ENCODE measurements at regions not wholly inside any gene's neighbourhood (a gene's known extent, or its start where the extent isn't known, plus 50 kb on each side); places are given as distances from the start of the nearest gene placed in this dataset.

DNA sequence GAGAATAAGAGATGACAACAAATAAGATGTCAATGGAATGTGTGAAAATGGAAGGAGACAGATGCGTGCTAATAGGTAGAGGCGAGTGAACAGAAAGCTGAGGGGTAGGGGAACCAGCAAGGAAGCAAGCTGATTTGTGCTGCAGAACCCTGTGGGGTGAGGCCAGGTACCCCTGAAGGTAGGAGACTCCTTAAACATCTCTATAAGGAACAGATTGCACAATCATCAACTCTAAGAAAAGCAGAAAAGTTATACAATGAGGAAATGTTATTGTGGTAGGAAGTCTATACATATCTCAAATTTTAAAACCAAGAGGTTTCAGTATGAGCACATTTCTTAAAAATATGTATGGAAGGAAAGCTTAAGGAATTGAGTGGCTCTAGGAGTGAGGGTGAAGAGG lies 315.0 kb upstream of the TPM1 start:
- no peak overlapping the region for H3K27ac ChIP-seq
- H3K9me3 ChIP-seq: peaks cover 13% of the 10 kb centered on the region; the same call in 1 of the 2 replicates
- TF ChIP-seq Cebpa-rat (IDR thresholded peaks at IDR 0.05): peak; percentile 38; the same call in 1 of the 2 replicates
- no peak overlapping the region for H3K4me2 ChIP-seq
- no peak overlapping the region for H3K4me3 ChIP-seq
- no peaks in the 10 kb centered on the region for H3K27me3 ChIP-seq
- no peaks in the 10 kb centered on the region for H3K36me3 ChIP-seq
- no peaks in the 10 kb centered on the region for H4K20me1 ChIP-seq
- no peak overlapping the region for H3K9ac ChIP-seq
- peaks cover 6% of the 10 kb centered on the region; the same call in 1 of the 2 replicates for H3K4me1 ChIP-seq

DNA sequence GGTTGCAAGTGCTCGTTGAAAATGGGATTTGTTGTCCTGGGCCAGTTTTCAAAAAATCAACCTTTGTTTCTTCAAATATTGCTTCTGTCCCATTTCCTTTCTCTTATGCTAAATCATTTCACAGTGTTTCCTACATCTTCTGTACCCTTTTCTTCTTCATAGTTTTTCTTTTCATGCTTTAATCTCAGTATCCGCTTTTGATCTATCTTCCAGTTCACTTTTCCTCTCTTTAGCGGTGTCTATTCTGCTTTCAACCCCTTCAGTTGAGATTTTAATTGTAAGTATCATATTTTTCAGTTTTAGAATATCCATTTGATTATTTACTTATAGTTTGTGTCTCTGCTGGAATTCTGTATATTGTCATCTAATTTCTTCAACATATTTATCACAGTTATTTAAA lies 311.7 kb upstream of the TPM1 start:
- Histone ChIP-seq H3K27me3 (no peaks in the 10 kb centered on the region), H3K9ac (no peak overlapping the region), H3K4me2 (no peak overlapping the region), H4K20me1 (no peaks in the 10 kb centered on the region), H3K36me3 (no peaks in the 10 kb centered on the region), H3K27ac (no peak overlapping the region), H3K4me3 (no peak overlapping the region), H3K4me1 (peaks cover 6% of the 10 kb centered on the region; the same call in 1 of the 2 replicates), H3K9me3 (peaks cover 13% of the 10 kb centered on the region; the same call in 1 of the 2 replicates)
- no peak for TF ChIP-seq Cebpa-rat (IDR thresholded peaks at IDR 0.05)

DNA sequence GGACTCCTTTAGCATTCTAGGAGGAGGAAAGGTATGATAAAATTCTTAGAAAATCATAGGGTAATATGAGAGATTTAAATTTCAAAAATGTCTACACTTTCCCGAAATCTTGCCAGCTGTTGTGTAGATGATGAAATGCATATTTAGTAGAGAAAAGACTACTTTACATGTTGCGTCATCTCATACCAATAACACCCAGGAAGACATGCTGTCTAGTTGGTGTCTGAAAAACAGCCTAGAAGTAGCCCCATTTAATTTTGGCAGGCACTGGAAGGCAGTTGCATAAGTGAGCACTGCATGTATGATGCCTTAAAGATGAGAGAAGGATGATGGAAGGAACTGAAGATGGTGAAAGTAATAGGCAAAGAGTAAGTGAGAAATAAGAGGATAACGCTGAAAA lies 310.5 kb upstream of the TPM1 start:
- Histone ChIP-seq H3K27ac (no peak overlapping the region), H3K4me1 (no peaks in the 10 kb centered on the region; the same call in 1 of the 2 replicates), H3K9me3 (peaks cover 13% of the 10 kb centered on the region; the same call in 1 of the 2 replicates), H3K9ac (no peak overlapping the region), H3K36me3 (no peaks in the 10 kb centered on the region), H4K20me1 (no peaks in the 10 kb centered on the region), H3K4me3 (no peak overlapping the region), H3K4me2 (no peak overlapping the region), H3K27me3 (no peaks in the 10 kb centered on the region)
- TF ChIP-seq Cebpa-rat (IDR thresholded peaks at IDR 0.05): no peak

DNA sequence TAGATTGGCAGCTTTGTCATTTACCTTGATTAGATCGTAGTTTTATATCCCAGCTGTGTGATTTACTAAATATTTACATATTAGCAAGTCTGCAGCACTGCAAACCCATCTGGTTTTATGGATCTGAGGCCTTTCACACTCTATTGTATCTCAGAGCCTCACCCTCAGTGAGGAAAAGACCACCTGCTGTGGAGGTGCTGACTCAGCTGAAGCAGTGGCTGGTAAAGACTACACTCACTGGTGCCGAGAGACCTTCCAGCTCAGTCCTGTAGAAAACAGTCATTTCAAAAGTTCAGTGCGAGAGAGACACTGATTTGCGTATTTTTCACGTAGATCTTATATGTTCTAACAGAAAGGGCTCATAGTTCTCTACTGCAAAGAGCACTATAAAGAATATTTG lies 307.8 kb upstream of the TPM1 start:
- TF ChIP-seq Cebpa-rat (IDR thresholded peaks at IDR 0.05): no peak
- no peak overlapping the region for H3K9ac ChIP-seq
- no peaks in the 10 kb centered on the region for H3K27me3 ChIP-seq
- peaks cover 13% of the 10 kb centered on the region; the same call in 1 of the 2 replicates for H3K9me3 ChIP-seq
- H3K4me2 ChIP-seq: no peak overlapping the region
- no peaks in the 10 kb centered on the region for H3K36me3 ChIP-seq
- H3K4me1 ChIP-seq: no peaks in the 10 kb centered on the region
- no peak overlapping the region for H3K4me3 ChIP-seq
- no peaks in the 10 kb centered on the region for H4K20me1 ChIP-seq
- no peak overlapping the region for H3K27ac ChIP-seq

DNA sequence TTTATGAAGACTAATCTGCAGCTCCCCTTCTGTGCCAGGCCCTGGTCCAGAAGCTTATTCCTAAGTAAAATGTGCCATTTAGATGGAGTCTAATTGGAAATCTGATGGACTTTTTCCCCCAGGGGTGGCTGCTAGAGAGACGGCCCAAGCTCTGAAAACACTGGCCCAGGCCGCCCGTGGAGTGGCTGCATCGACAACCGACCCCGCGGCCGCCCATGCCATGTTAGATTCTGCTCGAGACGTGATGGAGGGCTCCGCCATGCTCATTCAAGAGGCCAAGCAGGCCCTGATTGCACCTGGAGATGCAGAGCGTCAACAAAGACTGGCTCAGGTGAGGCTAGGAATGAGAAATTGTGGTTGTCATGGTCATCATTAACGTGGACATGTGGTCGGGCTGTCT lies 305.8 kb upstream of the TPM1 start:
- H3K9ac ChIP-seq: no peak overlapping the region
- H3K27me3 ChIP-seq: no peaks in the 10 kb centered on the region
- no peaks in the 10 kb centered on the region for H3K36me3 ChIP-seq
- H3K4me1 ChIP-seq: no peaks in the 10 kb centered on the region
- H3K9me3 ChIP-seq: no peaks in the 10 kb centered on the region
- H3K4me2 ChIP-seq: no peak overlapping the region
- TF ChIP-seq Cebpa-rat (IDR thresholded peaks at IDR 0.05): no peak
- H3K4me3 ChIP-seq: no peak overlapping the region
- H3K27ac ChIP-seq: no peak overlapping the region
- no peaks in the 10 kb centered on the region for H4K20me1 ChIP-seq

DNA sequence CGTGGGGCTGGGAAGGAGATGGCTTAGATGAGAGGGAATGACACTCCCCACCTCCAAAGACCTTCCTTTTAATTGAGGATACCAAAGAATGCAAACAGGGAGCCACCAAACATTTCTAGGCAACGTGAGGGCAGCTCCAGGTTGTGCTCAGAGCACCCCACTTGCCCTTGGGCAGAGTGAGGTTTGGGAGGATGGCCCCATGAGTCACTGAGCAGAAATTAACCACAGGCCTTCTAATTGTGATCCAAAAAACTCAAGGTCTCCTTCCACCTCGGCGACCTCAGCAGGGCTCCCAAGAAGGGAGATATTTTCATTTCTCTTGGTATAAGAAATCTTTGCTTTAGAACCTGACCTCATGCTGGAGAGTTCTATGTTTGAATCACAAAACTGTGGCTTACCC lies 305.0 kb upstream of the TPM1 start:
- Histone ChIP-seq H4K20me1 (no peaks in the 10 kb centered on the region), H3K4me2 (no peak overlapping the region), H3K9me3 (no peaks in the 10 kb centered on the region), H3K9ac (no peak overlapping the region), H3K36me3 (no peaks in the 10 kb centered on the region), H3K4me3 (no peak overlapping the region), H3K4me1 (no peaks in the 10 kb centered on the region), H3K27me3 (no peaks in the 10 kb centered on the region), H3K27ac (no peak overlapping the region)
- TF ChIP-seq Cebpa-rat (IDR thresholded peaks at IDR 0.05): no peak

DNA sequence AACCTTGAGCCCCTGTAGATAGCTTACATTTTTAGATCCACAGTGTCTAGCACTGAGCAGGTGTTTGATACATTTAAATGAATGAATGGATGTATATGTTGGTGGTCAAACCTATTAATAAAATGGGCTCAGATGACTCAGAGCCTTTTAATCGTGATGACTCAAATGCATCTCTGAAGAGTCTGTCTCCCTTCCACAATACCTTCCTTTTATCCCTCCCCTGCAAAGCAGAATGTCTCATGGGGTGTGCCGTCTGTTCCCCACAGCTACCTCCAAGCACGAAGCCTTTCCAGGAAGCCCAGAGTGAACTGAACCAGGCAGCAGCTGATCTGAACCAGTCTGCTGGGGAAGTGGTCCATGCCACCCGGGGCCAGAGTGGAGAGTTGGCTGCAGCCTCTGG lies 303.5 kb upstream of the TPM1 start:
- Histone ChIP-seq H3K36me3 (no peaks in the 10 kb centered on the region), H4K20me1 (no peaks in the 10 kb centered on the region), H3K9ac (no peak overlapping the region), H3K4me3 (no peak overlapping the region), H3K27me3 (no peaks in the 10 kb centered on the region), H3K9me3 (no peaks in the 10 kb centered on the region), H3K27ac (no peak overlapping the region), H3K4me1 (no peaks in the 10 kb centered on the region), H3K4me2 (no peak overlapping the region)
- no peak for TF ChIP-seq Cebpa-rat (IDR thresholded peaks at IDR 0.05)

DNA sequence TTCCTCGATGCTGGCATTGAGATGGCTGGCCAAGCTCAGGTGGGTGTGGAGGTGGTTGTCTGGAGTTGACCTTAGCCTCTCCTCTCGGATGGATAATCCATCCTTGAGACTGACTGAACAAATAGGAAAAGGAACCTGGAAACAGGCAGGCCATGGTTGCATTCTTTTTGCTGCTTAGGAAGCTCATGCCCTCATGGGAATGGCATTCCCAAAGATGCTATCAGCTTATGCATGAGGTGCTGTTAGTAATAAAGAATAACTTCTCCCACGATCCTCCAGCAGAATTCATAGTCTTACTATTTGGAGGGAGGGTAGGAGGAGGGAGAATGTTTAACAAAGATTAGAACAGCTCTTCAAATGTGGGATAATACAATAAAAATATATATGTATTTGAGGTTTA lies 303.0 kb upstream of the TPM1 start:
- H4K20me1 ChIP-seq: no peaks in the 10 kb centered on the region
- H3K9me3 ChIP-seq: no peaks in the 10 kb centered on the region
- H3K36me3 ChIP-seq: no peaks in the 10 kb centered on the region
- TF ChIP-seq Cebpa-rat (IDR thresholded peaks at IDR 0.05): no peak
- H3K27me3 ChIP-seq: no peaks in the 10 kb centered on the region
- no peak overlapping the region for H3K4me2 ChIP-seq
- H3K27ac ChIP-seq: no peak overlapping the region
- no peak overlapping the region for H3K4me3 ChIP-seq
- H3K9ac ChIP-seq: no peak overlapping the region
- no peaks in the 10 kb centered on the region for H3K4me1 ChIP-seq

DNA sequence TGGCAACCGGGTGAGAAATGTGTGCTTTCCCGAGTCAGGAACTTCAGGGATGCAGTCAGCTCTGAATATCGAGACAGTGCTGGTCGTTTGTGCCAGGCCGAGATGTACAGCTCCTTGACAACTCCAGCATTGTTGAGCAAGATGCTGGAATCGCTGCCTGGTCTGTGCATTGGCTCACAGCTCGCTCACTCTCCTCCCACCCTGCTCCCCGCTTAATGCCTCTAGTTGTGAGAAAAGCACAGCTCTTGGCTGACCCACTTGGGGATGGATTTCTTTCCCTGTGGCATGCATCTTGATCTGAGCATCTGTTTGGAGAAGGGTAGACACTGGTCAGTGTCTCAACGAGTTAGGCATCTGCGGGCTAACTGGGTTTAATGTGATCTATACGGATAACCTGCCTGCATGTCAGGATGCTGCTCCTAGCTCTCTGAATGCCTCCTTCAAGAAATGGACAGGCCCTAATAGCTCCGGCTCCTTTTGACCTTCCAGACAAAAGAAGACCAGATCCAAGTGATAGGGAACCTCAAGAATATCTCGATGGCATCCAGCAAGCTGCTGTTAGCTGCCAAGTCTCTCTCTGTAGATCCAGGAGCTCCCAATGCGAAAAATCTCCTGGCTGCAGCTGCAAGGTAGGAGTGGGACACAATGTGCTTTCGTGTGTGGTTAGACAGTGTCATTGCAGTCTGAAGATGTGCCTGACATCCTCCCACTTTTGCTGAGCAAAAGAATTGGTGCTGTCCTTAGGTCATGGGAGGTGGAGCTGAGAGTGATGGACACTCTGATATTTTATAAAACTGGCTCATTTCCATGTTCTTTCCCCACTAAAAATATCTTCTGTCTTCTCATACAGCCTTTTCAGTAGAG lies 302.2 kb upstream of the TPM1 start:
- H3K27ac ChIP-seq: no peak overlapping the region
- no peak overlapping the region for H3K4me2 ChIP-seq
- no peaks in the 10 kb centered on the region for H3K27me3 ChIP-seq
- H4K20me1 ChIP-seq: no peaks in the 10 kb centered on the region
- no peaks in the 10 kb centered on the region for H3K9me3 ChIP-seq
- TF ChIP-seq Cebpa-rat (IDR thresholded peaks at IDR 0.05): no peak
- H3K9ac ChIP-seq: no peak overlapping the region
- H3K36me3 ChIP-seq: no peaks in the 10 kb centered on the region
- no peak overlapping the region for H3K4me3 ChIP-seq
- no peaks in the 10 kb centered on the region for H3K4me1 ChIP-seq

DNA sequence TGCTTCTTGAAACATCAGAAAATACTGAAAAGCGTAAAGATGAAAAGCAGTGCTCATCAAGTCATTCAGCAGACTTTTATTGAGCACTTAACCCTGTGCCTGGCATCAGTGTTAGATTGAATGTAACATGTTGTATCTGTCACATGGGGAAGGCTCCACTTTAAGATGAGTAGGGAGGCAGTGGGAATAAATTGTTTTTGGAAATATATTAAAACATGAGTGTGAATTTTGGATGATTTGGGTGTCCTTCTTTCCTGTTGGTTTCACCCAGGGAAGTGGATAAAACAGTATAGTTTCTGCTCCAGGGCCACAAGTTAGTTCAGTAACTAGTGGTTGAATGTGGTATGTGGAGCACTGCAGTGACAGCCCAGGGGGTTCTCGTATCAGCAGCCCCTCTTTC lies 301.4 kb upstream of the TPM1 start:
- no peaks in the 10 kb centered on the region for H3K27me3 ChIP-seq
- H3K4me1 ChIP-seq: no peaks in the 10 kb centered on the region
- no peaks in the 10 kb centered on the region for H3K36me3 ChIP-seq
- TF ChIP-seq Cebpa-rat (IDR thresholded peaks at IDR 0.05): no peak
- no peak overlapping the region for H3K9ac ChIP-seq
- no peak overlapping the region for H3K27ac ChIP-seq
- no peak overlapping the region for H3K4me3 ChIP-seq
- H3K9me3 ChIP-seq: no peaks in the 10 kb centered on the region
- no peak overlapping the region for H3K4me2 ChIP-seq
- no peaks in the 10 kb centered on the region for H4K20me1 ChIP-seq

Measured in BLaER1 (cell line).